ENCODE measurements at regions not wholly inside any gene's neighbourhood (a gene's known extent, or its start where the extent isn't known, plus 50 kb on each side); places are given as distances from the start of the nearest gene placed in this dataset.
"Not testable (repeated sequence)": the region's sequence is repeated elsewhere in the genome, so short reads cannot be mapped to it uniquely, and the experiment has no call there.

DNA sequence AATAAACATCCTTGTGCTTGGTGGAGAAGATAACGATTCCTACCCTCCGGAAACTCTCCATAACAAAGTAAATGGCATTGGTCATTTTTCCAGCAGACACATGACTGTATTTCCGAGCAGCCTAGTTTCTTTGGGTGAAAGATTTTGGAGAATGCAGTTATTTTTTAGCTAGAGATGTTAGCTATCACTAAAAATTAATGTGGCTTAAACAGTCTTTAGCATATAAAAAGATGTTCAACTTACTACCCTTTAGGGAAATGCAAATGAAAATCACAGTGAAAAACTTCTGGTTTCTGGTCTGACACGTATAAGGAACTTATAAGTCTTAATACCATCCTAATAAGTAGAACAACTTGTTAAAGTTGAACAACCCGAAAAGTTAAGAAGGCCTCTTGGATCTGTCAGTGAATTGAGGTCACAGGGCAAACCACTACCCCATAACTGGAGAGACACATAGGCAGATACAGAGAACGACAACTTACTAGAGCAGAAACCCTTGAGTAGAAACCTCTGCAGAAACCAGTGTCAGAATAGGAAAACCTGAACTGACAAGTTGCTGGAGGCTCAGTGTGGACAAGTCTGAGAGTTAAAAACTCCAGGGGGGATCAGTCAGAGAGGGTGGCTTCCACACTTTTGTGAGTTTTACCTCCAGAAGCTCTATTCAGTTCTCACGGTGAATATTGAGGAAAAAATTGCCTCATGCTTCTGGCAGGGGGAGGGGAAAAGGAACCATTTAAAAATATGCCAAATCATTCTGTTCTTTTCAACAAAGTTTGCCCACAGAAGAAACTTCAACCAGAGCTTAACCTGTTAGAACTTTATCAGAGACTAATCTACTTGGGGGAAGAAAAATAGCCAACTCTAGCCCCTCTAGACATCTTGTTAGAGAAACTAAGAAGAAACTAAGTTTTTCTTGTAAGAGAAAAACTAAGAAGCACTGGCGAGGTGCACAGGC is 325.2 kb upstream of the RPS23 start:
- DNase-seq (ENCODE audit: low read depth in 2 of 2): no peak

DNA sequence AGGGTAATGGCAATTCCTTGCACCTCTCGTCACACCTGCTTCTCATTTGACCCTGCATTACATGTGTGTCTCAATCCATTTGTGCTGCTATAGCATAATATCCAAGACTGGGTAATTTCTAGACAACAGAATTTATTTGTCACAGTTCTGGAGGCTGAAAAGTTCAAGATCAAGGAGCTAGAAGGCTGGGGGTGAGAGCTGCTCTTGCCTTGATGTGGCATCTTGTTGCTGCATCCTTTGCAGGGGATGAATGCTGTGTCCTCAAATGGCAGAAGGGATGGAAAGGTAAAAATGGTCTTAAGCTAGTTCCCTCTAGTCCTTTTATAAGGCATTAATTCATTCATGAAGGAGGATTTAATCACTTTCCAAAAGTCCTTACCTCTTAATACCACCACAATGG is 323.7 kb upstream of the RPS23 start:
- DNase-seq (ENCODE audit: low read depth in 2 of 2): no peak

DNA sequence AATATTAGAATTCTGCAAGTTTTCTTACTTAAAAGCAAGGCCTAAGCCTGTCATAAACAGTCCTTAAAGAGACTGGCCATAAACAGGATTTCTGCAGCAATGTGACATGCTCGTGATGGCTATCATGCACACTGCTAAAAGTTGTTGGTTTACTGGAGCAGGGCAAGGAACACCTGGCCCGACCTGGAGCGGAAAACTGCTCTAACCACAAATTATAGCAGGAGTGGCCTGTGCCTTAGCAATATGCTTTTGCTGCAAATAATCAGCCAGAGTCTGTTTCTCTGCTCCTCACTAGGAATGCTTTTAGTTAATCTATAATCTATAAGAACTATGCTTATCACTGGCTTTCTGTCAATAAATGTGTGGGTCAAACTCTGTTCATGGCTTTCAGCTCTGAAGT is 322.9 kb upstream of the RPS23 start:
- no peak for DNase-seq (ENCODE audit: low read depth in 2 of 2)

DNA sequence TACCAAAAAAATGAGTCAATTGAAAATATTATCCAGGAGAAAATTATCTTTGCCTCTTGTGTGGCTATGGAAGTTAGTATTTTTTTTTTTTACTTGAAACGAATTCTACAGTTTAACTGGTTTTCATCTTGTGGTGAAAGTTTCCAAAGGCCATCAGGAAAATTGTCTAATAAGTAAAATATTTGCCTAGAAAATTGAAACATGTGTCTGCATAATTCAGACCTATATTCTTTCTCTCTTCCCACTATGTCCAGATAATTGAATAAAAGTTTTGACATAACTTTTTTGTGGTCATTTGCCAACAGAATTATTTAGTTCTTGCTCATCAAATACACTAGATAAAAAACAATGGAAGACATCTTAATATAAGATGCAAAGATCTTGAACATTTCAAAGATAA is 321.5 kb upstream of the RPS23 start:
- no peak for DNase-seq (ENCODE audit: low read depth in 2 of 2)

DNA sequence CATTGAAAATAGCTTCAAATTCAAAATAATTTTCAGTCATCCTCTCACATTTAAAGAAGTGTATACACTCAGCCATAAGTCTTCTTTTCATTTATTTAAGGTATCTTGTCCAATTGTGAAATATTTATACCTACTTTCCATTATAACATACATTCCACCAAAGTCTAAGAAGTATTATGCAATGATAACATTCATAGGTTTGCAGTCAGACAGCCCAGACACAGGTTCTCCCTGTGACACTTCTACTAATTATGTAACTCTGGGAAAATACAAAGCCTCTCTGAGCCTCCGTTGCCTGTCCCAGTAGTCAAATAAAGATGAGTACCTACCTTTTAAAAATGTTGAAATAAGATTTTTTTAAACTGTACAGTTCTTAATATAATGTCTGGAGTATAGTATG is 320.9 kb upstream of the RPS23 start:
- DNase-seq (ENCODE audit: low read depth in 2 of 2): no peak

DNA sequence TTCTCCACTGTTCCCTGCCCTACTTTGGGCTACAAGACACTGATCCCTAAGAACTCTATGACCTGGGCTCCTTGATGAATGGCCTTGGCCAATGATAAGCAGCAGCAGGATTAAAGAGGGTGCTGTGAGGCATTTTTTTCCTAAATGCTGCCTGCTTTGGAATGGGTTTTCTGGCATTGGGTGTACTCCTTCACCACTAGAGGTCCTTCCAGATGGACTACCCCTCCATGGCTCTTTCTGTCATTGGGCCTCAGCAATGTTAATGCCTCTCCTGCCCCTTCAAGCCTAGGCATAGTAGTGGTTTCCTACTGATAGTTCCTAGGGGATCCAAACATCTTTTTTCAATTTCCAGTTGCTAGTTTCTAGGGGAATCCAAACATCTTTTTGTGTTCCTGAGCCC is 319.3 kb upstream of the RPS23 start:
- DNase-seq (ENCODE audit: low read depth in 2 of 2): no peak

DNA sequence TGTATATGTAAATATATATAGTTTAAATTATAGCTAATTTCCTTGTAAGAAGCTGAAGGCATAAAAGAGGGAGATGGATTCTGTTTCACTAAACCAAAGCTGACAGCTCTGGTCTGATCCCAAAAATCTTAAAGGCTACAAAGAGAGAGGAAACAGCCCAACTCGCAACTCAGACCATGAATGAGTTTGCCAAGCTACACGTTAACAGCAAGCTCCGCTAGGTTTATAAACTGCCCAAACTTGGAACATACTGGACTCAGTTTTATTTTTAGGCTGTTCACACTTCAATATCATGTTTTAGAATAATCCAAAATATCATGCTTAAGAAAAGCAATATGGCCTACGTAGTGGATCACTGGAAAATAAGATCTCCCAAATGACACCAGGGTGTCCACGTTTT is 318.3 kb upstream of the RPS23 start:
- no peak for DNase-seq (ENCODE audit: low read depth in 2 of 2)

DNA sequence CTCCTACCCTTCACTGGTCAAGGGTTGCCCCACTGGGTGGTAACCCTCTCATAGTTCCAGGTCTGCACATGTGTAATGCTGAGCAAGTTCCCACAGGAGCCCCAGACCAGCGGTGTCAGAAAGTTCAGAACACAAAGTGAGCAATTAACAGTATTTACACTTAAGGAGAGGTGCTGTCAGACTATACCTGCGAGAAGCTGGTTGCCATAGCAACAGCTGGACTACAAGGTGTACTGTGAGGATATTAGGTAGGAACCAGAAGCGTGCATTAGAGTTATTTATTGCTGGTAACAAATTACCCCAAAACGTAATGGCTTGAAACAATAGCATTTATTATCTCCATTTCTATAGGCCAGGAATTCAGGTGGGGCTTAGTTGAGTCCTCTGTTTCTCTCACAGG is 317.0 kb upstream of the RPS23 start:
- no peak for DNase-seq (ENCODE audit: low read depth in 2 of 2)

DNA sequence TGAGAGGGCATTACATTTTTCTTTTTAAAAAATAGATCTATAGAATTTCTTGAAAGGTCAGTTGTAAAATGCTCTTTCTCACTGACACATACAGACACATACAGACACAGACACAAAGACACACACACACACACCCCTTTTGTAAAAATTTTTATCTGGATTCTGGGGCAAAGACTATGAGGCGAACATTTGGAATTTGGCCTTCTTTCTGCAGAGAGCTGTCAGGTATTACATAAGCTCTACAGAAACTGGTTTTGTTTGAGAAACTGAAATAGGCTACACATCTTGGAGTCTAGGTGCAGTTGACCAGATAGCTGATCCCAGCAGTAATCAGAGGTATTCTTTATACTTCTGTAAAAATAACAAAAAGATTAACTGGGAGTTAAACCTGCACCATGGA is 315.9 kb upstream of the RPS23 start:
- no peak for DNase-seq (ENCODE audit: low read depth in 2 of 2)

DNA sequence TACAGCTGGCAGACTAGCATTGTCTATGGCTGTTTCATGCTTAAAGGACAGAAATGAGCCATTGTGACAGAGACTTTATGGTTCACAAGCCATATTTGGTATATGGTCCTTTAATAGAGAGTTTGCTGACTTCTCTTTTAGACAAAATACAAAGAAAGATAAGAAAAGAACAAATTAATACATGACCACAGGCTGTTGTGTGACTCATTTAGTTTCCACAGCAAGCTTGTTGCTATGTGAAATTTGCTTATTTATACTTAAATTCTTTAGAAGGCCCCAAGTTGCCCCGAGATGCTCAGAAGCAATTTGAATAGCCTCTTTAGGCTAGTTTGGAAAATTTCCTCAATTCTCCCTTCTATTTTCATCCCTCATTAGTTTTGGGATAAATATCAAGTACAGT is 315.3 kb upstream of the RPS23 start:
- no peak for DNase-seq (ENCODE audit: low read depth in 2 of 2)

DNA sequence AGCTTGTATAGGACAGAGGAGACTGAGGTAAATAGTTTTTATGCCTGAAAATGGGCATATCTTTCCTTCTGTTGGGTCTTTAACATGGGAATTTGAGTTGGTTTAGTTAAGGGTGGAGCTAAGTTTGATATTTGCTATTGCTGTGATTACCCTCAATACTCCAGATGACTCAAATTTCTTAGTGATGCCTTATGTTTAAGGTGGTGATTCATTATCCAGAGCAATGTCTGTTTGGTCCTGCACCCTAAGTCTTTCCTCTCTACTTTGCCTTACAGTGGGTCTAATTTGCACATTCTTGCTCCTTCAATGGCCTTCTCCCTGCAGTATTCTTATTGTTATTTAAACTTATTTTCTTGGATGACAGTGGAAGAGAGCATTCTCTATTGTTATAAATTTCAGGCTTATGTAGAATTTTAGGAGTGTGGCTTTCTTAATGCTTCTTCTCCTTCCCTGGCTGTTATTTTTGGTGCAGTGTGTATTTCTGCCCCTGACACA is 312.9 kb upstream of the RPS23 start:
- DNase-seq (ENCODE audit: low read depth in 2 of 2): no peak

DNA sequence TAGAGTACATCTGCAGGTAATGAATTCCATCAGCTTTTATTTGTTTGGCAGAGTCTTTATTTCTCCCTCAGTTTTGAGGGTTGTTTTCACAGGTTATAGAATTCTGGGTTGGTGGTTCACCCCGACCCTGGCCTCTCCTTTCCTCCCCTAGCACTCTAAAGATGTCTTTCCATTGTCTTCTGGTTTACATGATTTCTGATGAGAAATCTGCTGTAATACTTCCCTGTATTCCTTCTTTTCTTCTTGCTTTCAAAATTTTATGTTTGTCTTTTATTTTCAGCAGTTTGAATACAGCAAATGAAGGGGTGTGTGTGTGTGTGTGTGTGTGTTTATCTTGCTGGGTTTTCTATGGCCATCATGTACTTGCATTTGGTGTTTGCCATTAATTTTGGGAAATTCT is 312.0 kb upstream of the RPS23 start:
- DNase-seq (ENCODE audit: low read depth in 2 of 2): no peak

DNA sequence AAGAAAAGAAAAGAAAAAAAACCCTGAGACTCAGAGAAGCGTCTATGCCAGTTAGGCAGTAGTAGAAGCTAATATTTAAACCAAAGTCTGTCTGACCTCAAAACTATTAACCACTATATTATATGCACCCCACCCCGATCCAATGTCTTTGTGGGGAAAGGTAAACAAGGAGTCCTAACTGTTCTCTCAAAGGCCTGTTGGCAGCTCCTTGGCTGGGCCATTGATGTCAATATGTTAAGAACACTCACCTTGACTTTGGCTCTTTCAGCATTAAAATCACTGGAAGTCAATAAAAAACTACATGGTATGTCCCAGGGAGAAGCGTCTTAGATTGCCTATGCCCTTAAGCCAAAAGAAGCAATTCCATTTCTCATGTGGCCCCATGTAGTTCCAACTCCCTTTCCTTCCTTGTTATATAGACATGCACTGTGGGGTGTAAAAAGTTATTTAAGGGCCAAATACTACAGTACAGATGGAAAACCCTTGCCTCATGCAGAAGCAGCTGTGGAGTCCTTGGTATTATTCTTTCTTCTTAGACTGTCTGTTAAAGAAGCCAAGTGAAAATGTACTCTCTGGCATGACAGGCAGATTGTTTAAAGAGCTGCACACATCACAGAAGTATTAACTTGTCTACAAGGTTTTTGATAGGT is 308.6 kb upstream of the RPS23 start:
- no peak for DNase-seq (ENCODE audit: low read depth in 2 of 2)

DNA sequence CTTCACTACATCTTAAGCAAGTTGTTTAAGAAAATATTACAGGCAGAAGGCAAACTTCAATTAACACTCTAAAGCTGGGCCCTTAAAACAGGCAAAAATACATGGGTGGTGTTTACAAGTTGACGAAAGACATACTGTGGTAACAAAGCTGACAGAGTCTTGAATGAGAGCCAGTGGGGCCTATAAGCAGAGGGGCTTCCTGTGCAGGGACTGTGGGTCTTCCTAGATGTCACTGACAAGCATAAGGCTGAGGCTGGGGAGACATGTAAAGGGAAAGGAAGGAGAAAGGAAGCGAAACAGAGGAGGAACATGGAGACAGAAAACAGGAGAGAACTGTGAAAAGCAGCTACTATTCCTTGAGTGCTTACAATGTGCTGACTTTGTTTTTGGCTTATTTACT is 308.0 kb upstream of the RPS23 start:
- no peak for DNase-seq (ENCODE audit: low read depth in 2 of 2)

DNA sequence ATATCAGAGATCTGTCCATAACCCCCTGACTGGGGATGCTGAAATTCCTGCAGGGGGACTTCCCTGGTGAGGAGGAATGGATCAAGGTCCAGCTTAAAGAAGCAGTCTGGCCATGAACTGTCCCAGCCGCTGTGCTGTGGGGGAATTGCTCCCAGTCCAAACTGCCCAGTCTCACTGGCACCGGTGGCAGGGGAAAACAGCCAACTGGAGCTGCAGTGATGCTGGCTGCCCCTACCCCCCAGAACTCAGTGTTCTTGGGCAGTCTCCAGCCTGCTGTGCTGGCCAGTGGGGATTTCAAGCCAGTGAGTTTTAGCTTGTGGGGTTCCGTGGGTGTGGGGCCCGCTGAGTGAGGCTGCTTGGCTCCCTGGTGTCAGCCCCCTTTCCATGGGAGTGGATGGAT is 306.5 kb upstream of the RPS23 start:
- DNase-seq (ENCODE audit: low read depth in 2 of 2): no peak

DNA sequence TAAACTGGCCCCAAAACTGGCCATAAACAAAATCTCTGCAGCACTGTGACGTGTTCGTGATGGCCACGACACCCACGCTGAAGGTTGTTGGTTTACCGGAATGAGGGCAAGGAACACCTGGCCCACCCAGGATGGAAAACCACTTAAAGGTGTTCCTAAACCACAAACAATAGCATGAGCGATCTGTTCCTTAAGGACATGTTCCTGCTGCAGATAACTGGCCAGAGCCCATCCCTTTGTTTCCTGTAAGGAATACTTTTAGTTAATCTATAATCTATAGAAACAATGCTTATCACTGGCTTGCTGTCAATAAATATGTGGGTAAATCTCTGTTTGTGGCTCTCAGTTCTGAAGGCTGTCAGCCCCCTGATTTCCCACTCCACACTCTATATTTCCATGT is 305.2 kb upstream of the RPS23 start:
- DNase-seq (ENCODE audit: low read depth in 2 of 2): not testable (repeated sequence)

DNA sequence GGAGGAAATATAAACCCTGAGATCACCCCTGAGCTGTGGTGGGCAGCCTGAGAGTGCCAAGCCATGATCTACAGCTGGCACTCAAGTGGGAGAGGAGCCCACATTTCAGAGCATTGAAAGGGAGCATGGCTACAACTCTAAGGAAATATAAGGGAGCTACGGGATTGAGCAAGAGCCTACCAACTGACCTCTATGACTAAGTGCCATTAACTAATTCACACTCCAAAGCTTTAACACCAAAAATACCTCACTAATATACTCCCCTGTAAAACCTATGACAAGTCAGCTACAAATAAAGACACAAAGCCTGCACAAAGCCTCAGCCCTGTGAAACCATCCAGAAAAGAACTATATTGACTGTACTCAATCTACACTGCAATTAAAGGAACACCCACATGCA is 286.8 kb upstream of the RPS23 start:
- DNase-seq (ENCODE audit: low read depth in 2 of 2): no peak

DNA sequence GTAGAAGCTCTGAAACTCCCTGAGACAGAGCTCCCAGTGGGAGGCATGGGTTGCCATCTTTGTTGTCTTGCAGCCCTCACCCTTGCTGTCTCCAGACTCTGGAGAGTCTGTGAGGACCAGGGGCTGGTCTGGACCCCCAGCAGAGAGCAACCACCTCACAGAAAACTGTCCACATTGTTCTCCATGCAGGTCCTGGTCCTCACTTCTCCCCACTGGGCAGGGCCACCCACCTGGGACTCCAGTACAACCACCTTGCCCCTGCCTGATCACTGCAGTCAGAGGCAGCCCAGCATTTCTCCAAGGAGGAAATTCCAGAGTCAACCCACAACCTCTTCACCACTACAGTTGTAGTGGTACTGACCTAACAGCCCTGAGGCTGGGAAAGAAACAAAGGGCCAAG is 285.6 kb upstream of the RPS23 start:
- DNase-seq (ENCODE audit: low read depth in 2 of 2): no peak

DNA sequence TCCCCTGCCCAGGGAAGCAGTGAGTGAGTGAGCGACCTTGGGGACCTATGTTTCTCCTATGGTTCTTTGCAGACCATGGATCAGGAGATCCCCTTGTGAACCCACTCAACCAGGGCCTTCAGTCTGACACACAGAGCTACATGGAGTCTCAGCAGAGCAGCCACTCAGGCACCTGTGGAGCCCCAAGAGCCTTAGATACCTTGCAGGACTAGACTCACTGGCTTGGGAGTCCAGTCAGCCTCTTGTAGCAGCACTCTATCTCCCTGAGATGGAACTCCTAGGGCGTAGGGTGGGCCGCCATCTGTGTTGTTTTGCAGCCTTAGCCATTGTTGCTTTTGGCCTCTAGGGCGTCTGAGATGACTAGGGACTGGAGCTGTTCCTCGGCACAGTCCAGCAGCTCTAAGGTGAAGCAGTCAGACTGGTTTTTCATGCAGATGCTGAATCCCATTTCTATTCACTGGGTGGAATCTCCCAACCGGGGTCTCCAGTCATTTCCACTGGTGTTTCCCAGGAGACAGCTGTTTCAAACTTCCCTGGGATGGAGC is 284.6 kb upstream of the RPS23 start:
- no peak for DNase-seq (ENCODE audit: low read depth in 2 of 2)

DNA sequence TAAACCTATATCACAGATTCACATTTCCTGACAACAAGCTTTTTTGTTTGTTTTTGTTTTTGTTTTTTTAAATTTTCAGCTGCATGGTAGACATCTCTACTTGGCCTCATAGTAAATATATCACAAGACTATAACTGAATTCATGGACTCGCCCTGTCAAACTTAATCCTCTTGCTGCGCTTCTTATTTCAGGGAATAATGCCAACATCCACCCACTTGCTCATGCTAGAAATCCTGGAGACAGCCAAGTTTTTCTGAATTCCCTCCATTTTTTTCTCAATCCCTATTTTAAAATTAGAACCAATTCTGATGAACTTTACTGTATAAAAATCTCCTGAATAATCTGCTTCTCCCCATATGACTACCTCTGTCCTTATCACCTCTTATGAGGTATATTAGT is 283.6 kb upstream of the RPS23 start:
- DNase-seq (ENCODE audit: low read depth in 2 of 2): no peak

DNA sequence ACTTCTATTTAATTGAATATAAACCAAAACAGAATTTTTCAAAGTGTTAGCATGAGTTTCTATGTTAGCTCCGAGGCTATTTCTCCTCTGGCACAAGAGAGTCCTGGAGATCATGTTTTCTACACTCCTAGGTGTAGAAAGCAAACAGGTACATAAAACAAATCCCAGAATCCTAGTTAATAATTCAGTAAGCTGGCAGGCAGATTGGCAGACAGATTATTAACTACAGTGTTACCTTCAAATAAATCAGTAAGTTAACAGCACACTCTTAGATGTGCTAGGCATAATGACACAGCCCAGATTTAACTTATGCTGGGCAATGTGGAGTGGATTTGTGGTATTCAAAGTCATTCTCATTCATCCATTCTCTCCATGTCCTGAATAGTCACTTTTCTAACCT is 282.8 kb upstream of the RPS23 start:
- DNase-seq (ENCODE audit: low read depth in 2 of 2): no peak

DNA sequence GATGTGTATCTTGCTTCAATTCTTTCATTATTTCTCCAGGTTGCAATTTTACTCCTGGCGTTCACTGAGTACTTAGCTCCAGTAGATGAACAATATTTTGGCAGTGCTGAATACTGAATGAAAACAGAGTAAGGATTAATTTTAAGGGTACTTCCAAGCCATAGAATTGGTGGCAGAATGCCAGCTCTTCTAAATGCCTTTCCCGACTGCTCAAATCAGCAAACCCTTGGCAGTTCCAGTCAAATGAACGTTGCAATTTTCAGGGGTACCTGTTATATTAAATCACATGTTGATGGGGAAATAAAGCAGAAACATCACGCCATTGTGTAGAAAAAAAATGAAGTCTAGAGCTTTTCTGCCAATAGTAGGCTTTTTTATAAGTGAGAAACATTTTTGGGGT is 282.4 kb upstream of the RPS23 start:
- DNase-seq (ENCODE audit: low read depth in 2 of 2): no peak

DNA sequence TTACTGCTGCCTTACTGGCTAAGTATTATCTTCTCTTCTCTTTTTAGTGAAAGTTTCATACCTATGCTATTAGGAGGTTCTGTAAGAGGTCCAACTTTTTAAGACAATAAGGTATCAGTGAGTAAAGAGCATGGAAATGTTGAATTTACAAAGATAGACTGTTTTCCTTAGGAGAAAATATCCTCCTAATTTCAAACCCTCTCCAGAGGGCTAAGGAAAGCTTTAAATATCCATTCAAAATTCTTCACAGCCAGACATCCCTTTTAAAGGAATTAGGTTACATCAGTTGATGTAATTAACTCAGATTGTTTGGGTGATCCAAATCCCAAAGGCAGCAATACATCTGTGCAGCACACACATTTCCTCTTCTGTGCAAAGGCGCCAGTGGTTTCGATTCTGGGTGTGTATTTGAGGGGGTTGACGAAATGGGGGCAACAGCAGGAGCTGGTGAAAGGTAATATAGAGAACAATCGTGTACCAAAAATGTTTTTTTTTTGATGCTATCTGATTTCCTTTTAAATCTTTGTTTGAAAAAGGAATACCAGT is 273.8 kb upstream of the RPS23 start:
- DNase-seq (ENCODE audit: low read depth in 2 of 2): no peak
